WERI-Rb-1 (cell line): ENCODE measurements at regions not wholly inside any gene's neighbourhood (a gene's known extent, or its start where the extent isn't known, plus 50 kb on each side); places are given as distances from the start of the nearest gene placed in this dataset.
A peak's percentile ranks its signal among the peaks of the same experiment; 100 is the strongest.

Experiments used
- DNase-seq: peaks from one replicate; pipeline ENCODE4 v3.0.0-alpha.2; 2020
- H3K27ac ChIP-seq: fragments of 250-450 bp; sonication (Bioruptor Pico); 2 replicates; pipeline ENCODE4 v1.5.1; 2020; ENCODE audit warnings: mild to moderate bottlenecking, moderate library complexity
- H3K27me3 ChIP-seq: fragments of 250-450 bp; sonication (Bioruptor Pico); 2 replicates; pipeline ENCODE4 v1.5.1; 2021; ENCODE audit warnings: mild to moderate bottlenecking, low read depth, moderate library complexity; ENCODE audit not compliant: insufficient read depth, severe bottlenecking
- H3K36me3 ChIP-seq: fragments of 250-450 bp; sonication (Bioruptor Pico); 2 replicates; pipeline ENCODE4 v1.5.1; 2020; ENCODE audit warnings: mild to moderate bottlenecking, moderate library complexity
- H3K4me3 ChIP-seq: 2 replicates; pipeline ENCODE4 v1.5.1; 2011; ENCODE audit warnings: low read depth, mild to moderate bottlenecking, control low read depth, low read length
- H3K9me3 ChIP-seq: fragments of 250-450 bp; sonication (Bioruptor Pico); 2 replicates; pipeline ENCODE4 v1.5.1; 2021; ENCODE audit warnings: mild to moderate bottlenecking, moderate library complexity; ENCODE audit not compliant: severe bottlenecking
- CTCF ChIP-seq: IDR thresholded peaks from 2 replicates; pipeline ENCODE4 v1.5.1; 2011; ENCODE audit warnings: low read depth, mild to moderate bottlenecking, control low read depth, inconsistent platforms, low read length

- Histone ChIP-seq H3K4me3 (no peak overlapping the region), H3K27ac (no peak overlapping the region), H3K36me3 (no peaks in the 10 kb centered on the region), H3K27me3 (no peaks in the 10 kb centered on the region), H3K9me3 (no peaks in the 10 kb centered on the region)
- no peak for DNase-seq
- no peak for TF ChIP-seq CTCF
Measured at GRCh38 chr10:111840546-111840945, 343.0 kb downstream of the GPAM start.

- H3K27me3 ChIP-seq: no peaks in the 10 kb centered on the region
- no peak for TF ChIP-seq CTCF
- no peak overlapping the region for H3K4me3 ChIP-seq
- no peaks in the 10 kb centered on the region for H3K36me3 ChIP-seq
- no peaks in the 10 kb centered on the region for H3K9me3 ChIP-seq
- H3K27ac ChIP-seq: no peak overlapping the region
- no peak for DNase-seq
Measured at GRCh38 chr10:111852801-111853200, 330.8 kb downstream of the GPAM start.

GRCh38 chr10:111856631-111857030, 326.9 kb downstream of the GPAM start:
- peak; percentile 47; the same call in 1 of the 2 replicates for TF ChIP-seq CTCF
- H3K9me3 ChIP-seq: no peaks in the 10 kb centered on the region
- H3K36me3 ChIP-seq: no peaks in the 10 kb centered on the region
- H3K27me3 ChIP-seq: no peaks in the 10 kb centered on the region
- H3K4me3 ChIP-seq: no peak overlapping the region
- DNase-seq: no peak
- H3K27ac ChIP-seq: no peak overlapping the region

GRCh38 chr10:111865550-111865949, 318.0 kb downstream of the GPAM start:
- Histone ChIP-seq H3K36me3 (no peaks in the 10 kb centered on the region), H3K4me3 (no peak overlapping the region), H3K27ac (no peak overlapping the region), H3K9me3 (no peaks in the 10 kb centered on the region), H3K27me3 (no peaks in the 10 kb centered on the region)
- TF ChIP-seq CTCF: no peak
- no peak for DNase-seq

GRCh38 chr10:111871458-111871857, 312.1 kb downstream of the GPAM start:
- H3K27me3 ChIP-seq: no peaks in the 10 kb centered on the region

More at GRCh38 chr10:111871458-111871857, 312.1 kb downstream of the GPAM start:
- no peak overlapping the region for H3K27ac ChIP-seq
- no peak overlapping the region for H3K4me3 ChIP-seq
- H3K9me3 ChIP-seq: no peaks in the 10 kb centered on the region
- no peaks in the 10 kb centered on the region for H3K36me3 ChIP-seq
- DNase-seq: no peak
- TF ChIP-seq CTCF: no peak
